Ishikawa (cell line): ENCODE measurements at regions not wholly inside any gene's neighbourhood (a gene's known extent, or its start where the extent isn't known, plus 50 kb on each side); places are given as distances from the start of the nearest gene placed in this dataset.

Source experiments
- CEBPB ChIP-seq: IDR thresholded peaks from 2 replicates; pipeline ENCODE4 v1.6.1; 2012
- CREB1 ChIP-seq: IDR thresholded peaks from 2 replicates; pipeline ENCODE4 v1.6.1; 2012; ENCODE audit warnings: low read depth
- EGR1 ChIP-seq: IDR thresholded peaks from 2 replicates; pipeline ENCODE4 v1.6.1; 2012
- EP300 ChIP-seq: IDR thresholded peaks from 2 replicates; pipeline ENCODE4 v1.6.1; 2012; ENCODE audit warnings: borderline replicate concordance
- FOXM1 ChIP-seq: IDR thresholded peaks from 2 replicates; pipeline ENCODE4 v1.6.1; 2012; ENCODE audit warnings: low read depth, borderline replicate concordance
- RAD21 ChIP-seq: IDR thresholded peaks from 2 replicates; pipeline ENCODE4 v1.6.1; 2012; ENCODE audit warnings: low read depth
- REST ChIP-seq: IDR thresholded peaks from 2 replicates; pipeline ENCODE4 v1.6.1; 2012; ENCODE audit warnings: low read depth, mild to moderate bottlenecking
- TEAD4 ChIP-seq: IDR thresholded peaks from 2 replicates; pipeline ENCODE4 v1.6.1; 2012
- USF1 ChIP-seq: IDR thresholded peaks from 2 replicates; pipeline ENCODE4 v1.6.1; 2012
- YY1 ChIP-seq: IDR thresholded peaks from 2 replicates; pipeline ENCODE4 v1.6.1; 2012; ENCODE audit warnings: low read depth
- ZBTB7A ChIP-seq: IDR thresholded peaks from 2 replicates; pipeline ENCODE4 v1.6.1; 2012; ENCODE audit warnings: low read depth
- TF ChIP-seq, protein P1 (sequence below): IDR thresholded peaks from 2 replicates; pipeline ENCODE4 v1.6.1; 2012

GRCh38 chr3:81433675-81434074 lies 327.8 kb downstream of the GBE1 start:
- TF ChIP-seq EP300 (no peak), CEBPB (no peak), YY1 (no peak), RAD21 (no peak), REST (no peak), CREB1 (no peak), EGR1 (no peak), FOXM1 (no peak), ZBTB7A (no peak), TEAD4 (no peak), USF1 (no peak)
- TF ChIP-seq, protein P1, sequence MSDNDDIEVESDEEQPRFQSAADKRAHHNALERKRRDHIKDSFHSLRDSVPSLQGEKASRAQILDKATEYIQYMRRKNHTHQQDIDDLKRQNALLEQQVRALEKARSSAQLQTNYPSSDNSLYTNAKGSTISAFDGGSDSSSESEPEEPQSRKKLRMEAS, result no peak
